Chondrocyte (in vitro differentiated cells): ENCODE measurements at regions not wholly inside any gene's neighbourhood (a gene's known extent, or its start where the extent isn't known, plus 50 kb on each side); places are given as distances from the start of the nearest gene placed in this dataset.

Experiments
- DNase-seq: peaks from one replicate; pipeline ENCODE4 v3.0.0; 2021; ENCODE audit warnings: mixed read lengths, low spot score
- H3K27ac Mint-ChIP-seq: one replicate; pipeline ENCODE4 v1.8.0; 2021; ENCODE audit warnings: mild to moderate bottlenecking, moderate library complexity, mixed read lengths; ENCODE audit not compliant: unreplicated experiment
- H3K27me3 Mint-ChIP-seq: 2 replicates; pipeline ENCODE4 v1.8.0; 2021; ENCODE audit warnings: low read depth, mixed read lengths
- H3K36me3 Mint-ChIP-seq: 2 replicates; pipeline ENCODE4 v1.8.0; 2021; ENCODE audit warnings: low read depth, mixed read lengths
- H3K4me1 Mint-ChIP-seq: 2 replicates; pipeline ENCODE4 v1.8.0; 2021; ENCODE audit warnings: low read depth, mild to moderate bottlenecking, mixed read lengths
- H3K4me3 Mint-ChIP-seq: one replicate; pipeline ENCODE4 v1.8.0; 2021; ENCODE audit warnings: mild to moderate bottlenecking, moderate library complexity, mixed read lengths; ENCODE audit not compliant: unreplicated experiment
- H3K9me3 Mint-ChIP-seq: 2 replicates; pipeline ENCODE4 v1.8.0; 2021; ENCODE audit warnings: low read depth, mixed read lengths
- TF ChIP-seq, protein P1 (sequence below): fragments of 200-600 bp; sonication (generic); IDR thresholded peaks from 2 replicates; pipeline ENCODE4 v1.5.0; 2021; ENCODE audit warnings: antibody characterized with exemption, mild to moderate bottlenecking, moderate library complexity

DNA sequence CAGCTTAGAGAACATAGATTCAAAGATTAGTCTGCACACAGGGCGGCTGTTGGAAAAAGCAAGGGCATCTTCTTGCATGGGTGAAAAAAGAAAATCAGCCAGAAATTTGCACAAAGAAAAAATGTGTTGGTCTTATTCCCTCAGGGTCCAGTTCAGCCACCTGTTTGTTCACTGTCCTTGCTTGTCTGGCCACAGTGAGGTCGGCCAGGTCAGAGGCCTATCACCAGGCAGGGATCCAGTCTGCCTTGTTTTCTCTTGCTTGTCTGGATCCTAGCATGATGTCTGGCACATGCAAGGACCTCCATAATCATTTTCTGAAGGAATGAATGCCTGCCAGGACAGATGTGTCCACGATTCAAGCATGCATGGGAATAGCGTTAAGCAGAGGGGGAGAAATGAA, 359.1 kb upstream of the TBX3 start:
- no peak overlapping the region for H3K27ac Mint-ChIP-seq
- H3K27me3 Mint-ChIP-seq, result peaks cover 4% of the 10 kb centered on the region
- no peak for DNase-seq
- H3K4me3 Mint-ChIP-seq, result no peak overlapping the region
- H3K36me3 Mint-ChIP-seq, result no peaks in the 10 kb centered on the region
- TF ChIP-seq, protein P1, sequence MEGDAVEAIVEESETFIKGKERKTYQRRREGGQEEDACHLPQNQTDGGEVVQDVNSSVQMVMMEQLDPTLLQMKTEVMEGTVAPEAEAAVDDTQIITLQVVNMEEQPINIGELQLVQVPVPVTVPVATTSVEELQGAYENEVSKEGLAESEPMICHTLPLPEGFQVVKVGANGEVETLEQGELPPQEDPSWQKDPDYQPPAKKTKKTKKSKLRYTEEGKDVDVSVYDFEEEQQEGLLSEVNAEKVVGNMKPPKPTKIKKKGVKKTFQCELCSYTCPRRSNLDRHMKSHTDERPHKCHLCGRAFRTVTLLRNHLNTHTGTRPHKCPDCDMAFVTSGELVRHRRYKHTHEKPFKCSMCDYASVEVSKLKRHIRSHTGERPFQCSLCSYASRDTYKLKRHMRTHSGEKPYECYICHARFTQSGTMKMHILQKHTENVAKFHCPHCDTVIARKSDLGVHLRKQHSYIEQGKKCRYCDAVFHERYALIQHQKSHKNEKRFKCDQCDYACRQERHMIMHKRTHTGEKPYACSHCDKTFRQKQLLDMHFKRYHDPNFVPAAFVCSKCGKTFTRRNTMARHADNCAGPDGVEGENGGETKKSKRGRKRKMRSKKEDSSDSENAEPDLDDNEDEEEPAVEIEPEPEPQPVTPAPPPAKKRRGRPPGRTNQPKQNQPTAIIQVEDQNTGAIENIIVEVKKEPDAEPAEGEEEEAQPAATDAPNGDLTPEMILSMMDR, result no peak
- H3K4me1 Mint-ChIP-seq, result no peaks in the 10 kb centered on the region
- peaks cover 10% of the 10 kb centered on the region for H3K9me3 Mint-ChIP-seq

DNA sequence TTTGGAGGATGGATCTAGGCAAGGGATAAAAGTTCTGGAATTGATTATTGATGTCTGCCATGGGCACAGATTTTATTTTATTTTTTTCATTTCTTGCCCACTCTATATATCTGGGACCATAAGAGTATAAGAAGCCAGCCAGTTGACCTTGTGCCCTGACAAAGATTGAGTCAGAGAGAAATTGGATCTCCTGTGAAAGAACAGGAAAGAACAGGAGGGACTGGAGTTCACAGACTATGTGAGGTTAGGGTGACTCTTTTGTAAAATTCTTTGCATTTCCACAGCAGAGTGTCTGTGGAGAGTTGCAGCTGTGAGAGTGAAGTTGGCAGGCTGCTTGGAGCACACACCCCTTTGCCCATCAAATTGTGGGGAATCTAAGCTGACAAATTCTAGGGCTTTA, 358.4 kb upstream of the TBX3 start:
- TF ChIP-seq, protein P1, result no peak
- Mint-ChIP-seq H3K36me3 (no peaks in the 10 kb centered on the region), H3K9me3 (peaks cover 10% of the 10 kb centered on the region), H3K4me3 (no peak overlapping the region), H3K4me1 (no peaks in the 10 kb centered on the region), H3K27ac (no peak overlapping the region), H3K27me3 (peaks cover 4% of the 10 kb centered on the region)
- DNase-seq, result no peak

DNA sequence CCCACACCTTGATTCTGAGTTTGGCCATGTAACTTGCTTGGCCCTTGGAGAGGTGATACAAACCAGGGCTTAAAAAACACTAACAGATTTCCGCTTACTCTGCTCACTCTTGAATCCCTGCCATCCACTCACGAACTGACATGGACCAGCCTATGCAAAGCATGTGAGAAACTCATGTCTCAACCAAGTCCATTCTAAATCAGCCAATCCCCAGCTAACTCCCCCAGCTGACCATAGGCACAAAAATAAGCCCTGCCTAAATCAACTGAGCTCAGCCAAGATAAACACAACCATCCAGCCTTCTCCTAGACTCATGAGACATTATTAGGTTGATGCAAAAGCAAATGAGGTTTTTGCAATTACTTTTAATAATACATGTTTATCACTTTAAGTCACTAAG, 353.9 kb upstream of the TBX3 start:
- Mint-ChIP-seq H3K36me3 (no peaks in the 10 kb centered on the region), H3K4me1 (no peaks in the 10 kb centered on the region), H3K27me3 (no peaks in the 10 kb centered on the region), H3K4me3 (no peak overlapping the region), H3K9me3 (peaks cover 10% of the 10 kb centered on the region), H3K27ac (no peak overlapping the region)
- no peak for DNase-seq
- TF ChIP-seq, protein P1, result no peak

DNA sequence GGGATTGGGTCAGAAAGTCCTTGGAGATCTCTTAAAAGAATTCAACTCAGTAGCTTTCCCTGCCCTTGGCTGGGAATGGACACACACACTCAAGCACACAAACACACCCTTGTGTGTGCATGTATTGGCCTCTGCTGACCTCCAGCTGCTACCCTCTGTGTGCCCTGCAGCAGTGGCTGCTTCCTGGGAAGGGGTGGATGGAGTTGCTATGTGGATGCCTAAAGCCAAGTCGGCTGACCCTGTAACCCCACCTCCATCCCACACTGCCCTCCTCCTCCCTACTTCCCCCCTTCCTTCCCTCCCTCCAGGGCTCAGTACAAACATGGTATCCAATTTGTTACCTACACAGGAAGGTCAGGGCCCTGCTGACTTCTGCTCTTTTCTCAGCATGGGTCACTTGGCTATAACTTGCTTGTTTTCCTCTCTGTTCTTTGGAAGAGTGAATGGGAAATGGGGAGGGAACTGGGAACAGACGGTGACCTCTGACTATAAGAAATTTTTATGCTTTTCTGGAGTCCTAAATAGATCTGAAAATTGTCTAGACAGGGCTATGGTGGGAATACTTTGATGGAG, 351.6 kb upstream of the TBX3 start:
- H3K36me3 Mint-ChIP-seq, result no peaks in the 10 kb centered on the region
- TF ChIP-seq, protein P1, result no peak
- no peaks in the 10 kb centered on the region for H3K9me3 Mint-ChIP-seq
- no peak overlapping the region for H3K4me3 Mint-ChIP-seq
- H3K27me3 Mint-ChIP-seq, result no peaks in the 10 kb centered on the region
- no peaks in the 10 kb centered on the region for H3K4me1 Mint-ChIP-seq
- DNase-seq, result no peak
- H3K27ac Mint-ChIP-seq, result no peak overlapping the region

DNA sequence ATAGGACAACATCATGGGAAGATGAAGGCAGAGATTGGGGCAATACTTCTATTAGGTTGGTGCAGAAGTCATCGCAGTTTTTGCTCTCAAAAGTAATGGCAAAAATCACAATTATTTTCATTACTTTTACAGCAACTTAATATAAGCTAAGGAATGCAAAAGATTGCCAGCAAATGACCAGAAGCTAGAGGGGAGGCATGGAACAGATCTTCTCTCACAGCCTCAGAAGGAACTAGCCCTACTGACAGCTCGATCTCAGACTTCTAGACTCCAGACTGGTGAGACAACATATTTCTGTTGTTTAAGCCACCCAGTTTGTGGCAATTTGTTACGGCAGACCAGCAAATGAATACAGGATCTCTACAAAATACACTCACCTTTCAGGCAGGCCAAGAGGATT, 348.5 kb upstream of the TBX3 start:
- no peaks in the 10 kb centered on the region for H3K4me1 Mint-ChIP-seq
- no peak for DNase-seq

More for the DNA sequence above, 348.5 kb upstream of the TBX3 start:
- TF ChIP-seq, protein P1, result no peak
- Mint-ChIP-seq H3K4me3 (no peak overlapping the region), H3K36me3 (no peaks in the 10 kb centered on the region), H3K27me3 (peaks cover 2% of the 10 kb centered on the region), H3K9me3 (no peaks in the 10 kb centered on the region), H3K27ac (no peak overlapping the region)
